Amniotic stem cell (primary cell): ENCODE measurements at regions not wholly inside any gene's neighbourhood (a gene's known extent, or its start where the extent isn't known, plus 50 kb on each side); places are given as distances from the start of the nearest gene placed in this dataset.

Experiments
- DNase-seq: peaks from one replicate; lab custom pipeline; 2025; lab: John Stamatoyannopoulos, UW

- no peak for DNase-seq
These were observed 93.1 kb downstream of the FAT3 start for GRCh38 chr11:92317721-92318120.

GRCh38 chr11:92322225-92322624 is 97.6 kb downstream of the FAT3 start:
- no peak for DNase-seq

DNA sequence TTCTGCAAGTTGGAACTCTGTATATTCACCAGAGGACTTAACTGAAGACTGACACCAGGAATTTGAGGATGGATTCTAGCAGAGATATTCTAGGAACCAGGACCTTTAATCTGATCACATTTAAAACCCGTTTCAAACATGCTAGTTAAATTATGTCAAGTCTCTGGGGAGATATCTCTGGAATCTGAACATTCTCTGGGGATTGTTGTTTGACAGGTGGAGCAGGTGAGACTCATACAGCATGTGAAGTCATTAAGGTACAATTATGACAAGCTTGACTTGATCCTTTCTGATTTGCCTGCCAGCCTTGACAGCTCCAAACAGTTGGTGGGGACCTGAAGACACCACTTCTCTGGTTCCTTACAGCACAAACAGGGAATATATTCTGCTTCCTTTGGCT is 100.3 kb downstream of the FAT3 start:
- DNase-seq = no peak

DNA sequence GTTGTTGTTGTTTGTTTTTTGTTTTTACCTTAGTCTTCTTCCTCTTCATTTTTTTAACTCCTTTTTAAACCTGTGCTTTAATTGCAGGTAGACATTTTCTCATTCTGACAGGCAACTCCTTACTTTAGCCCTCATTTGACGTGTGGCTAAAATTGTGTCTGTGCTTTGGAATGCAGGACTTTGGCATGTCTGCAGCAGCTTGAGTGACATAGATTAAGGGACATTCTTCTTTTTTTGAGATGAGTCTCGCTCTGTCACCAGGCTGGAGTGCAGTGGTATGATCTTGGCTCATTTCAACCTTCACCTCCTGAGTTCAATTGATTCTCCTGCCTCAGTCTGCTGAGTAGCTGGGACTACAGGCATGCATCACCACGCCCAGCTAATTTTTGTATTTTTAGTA is 100.8 kb downstream of the FAT3 start:
- DNase-seq = no peak

- DNase-seq = no peak
These were observed 104.5 kb downstream of the FAT3 start for GRCh38 chr11:92329137-92329536.

GRCh38 chr11:92329646-92330045 is 105.0 kb downstream of the FAT3 start:
- no peak for DNase-seq

GRCh38 chr11:92330114-92330513 is 105.5 kb downstream of the FAT3 start:
- no peak for DNase-seq

DNA sequence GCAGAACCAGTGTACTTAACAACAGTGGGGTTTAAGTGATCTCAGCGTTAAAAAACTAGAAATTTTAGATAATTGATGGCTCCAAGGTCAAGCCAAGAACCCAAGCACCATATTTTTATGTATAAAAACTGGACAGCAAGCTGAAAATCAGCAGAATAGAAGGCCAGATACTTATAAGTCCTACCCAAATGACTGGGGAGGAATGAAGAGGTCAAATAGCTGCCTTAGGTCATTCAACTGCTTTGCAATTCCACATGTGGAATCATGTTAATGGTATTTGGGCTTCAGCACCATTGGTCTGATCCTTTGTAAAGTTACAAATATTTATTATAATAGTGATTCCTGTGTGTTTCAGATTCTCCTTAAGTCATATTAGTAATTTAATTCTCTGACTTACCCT is 108.4 kb downstream of the FAT3 start:
- no peak for DNase-seq

DNA sequence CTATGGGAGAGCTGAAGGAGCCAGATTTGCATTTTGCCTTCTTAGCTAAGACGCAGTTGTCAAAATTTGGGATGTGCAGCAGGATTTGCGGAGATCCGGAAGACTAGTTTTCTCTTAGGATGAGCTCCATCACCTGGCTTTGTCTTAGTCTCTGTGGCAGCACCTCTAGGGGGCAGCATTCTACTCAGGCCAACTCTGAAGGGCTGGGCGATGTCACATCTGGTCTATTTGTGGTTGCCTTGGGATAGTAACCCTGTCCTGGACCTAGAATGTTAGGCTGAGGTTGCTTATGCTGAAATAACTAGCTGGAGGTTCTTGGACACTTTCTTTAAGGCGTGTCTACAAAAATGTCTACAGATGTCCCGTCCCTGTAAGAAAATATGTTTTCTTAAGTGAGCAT is 116.2 kb downstream of the FAT3 start:
- DNase-seq = no peak

DNA sequence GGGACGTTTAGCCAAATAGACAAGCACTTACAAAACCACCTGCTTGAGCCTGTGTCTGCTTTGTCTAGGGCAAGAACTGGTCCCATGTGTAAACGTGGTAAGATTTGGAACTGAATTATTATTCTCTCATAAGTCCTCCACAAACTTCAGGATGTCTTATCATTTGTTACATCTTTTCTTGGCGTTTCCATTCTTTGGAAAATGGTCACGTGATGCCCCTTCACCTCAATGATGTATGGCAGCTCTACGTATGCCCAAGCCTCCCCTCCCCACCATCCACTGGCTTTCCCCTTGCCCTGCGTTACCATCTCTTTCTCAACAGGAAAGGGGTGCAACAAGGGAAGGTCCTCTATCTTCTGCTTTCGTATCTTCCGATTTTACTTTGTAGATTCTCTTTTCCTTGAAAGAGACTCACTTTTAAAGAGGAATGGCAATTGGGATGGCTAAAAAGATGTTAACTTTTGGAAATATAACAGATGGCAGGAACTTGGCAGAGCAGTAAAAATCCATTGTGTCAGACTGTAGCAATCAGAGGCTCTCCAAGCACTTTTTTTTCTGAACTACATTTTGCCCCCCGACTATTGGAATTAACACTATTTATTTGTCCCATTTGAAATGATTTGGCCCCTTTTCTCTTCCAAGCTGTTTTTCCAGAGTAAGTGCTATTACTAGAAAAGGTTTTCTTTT is 117.6 kb downstream of the FAT3 start:
- no peak for DNase-seq

DNA sequence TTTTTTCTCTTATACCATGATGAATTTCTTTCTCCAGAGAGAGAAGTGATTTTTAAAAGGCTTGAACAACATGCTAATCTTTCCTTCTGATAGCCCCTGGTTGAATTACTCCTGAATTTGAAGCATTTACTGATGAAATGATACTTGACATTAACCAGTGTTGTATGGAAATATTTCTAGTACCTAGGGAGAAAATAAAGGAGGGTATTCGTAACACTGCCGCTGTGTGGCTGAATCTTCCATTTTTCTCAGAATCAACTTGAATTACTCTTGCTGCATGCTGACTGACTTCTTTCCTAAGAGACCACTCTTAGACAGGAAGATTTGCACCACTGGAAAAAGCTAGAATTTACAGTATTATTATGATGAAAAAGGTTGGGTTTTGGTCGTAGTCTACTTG is 118.3 kb downstream of the FAT3 start:
- DNase-seq = no peak

- DNase-seq = no peak
These were observed 121.6 kb downstream of the FAT3 start for GRCh38 chr11:92346220-92346619.

DNA sequence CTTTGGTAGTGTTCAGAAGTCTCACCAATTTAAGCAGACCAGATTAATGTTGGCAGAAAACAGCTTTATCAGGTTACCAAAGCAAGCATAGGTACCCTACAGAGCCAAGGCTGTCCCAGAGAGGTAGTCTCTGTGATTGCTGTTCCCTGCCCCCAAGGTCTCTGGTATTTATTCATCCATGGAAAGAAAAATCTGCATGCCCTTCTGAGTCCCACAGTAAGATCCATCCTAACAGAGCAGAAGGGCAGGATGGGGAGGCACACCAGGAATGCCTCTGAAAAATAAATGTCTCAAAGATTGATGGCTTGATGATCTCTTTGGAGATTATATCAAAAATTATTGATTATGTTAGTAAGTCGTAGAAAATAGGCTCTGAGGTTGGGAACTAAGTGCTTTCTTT is 122.8 kb downstream of the FAT3 start:
- DNase-seq = no peak

GRCh38 chr11:92349486-92350156 is 125.0 kb downstream of the FAT3 start:
- DNase-seq = no peak

- no peak for DNase-seq
These were observed 132.7 kb downstream of the FAT3 start for GRCh38 chr11:92357344-92357743.

DNA sequence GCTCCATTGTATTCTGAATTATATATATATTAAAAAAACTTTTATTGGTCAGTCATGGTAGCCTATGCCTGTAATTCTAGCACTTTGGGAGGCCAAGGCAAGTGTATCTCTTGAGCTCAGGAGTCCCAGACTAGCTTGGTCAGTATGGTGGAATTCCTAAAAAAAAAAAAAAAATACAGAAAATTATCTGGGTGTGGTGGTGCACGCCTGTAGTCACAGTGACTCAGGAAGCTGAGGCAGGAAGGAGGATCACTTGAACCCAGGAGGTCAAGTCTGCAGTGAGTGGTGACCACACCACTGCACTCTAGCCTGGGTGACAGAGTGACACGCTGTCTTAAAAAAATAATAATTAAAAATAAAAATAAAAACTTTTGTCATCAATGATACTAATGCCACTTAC is 133.2 kb downstream of the FAT3 start:
- no peak for DNase-seq

GRCh38 chr11:92361551-92361950 is 136.9 kb downstream of the FAT3 start:
- no peak for DNase-seq

DNA sequence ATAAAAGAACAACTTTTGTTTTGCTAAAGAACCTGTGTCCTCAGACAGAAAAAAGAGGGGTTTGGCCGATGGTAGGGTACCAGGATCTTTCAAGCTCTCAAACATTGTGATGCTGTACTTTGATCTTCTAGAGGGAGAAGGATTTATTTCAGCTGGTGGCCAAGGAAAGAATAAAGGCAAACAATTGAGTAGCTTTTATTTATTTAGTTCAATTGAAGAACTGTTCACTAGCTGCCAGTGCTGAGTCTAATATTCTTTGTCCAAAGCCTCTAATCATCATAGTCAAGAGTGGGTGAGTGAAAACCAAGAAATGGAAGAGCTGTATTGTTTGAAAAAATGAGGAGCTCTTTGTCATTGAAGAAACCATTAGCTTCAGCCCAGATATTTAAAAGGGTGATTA is 138.4 kb downstream of the FAT3 start:
- no peak for DNase-seq

GRCh38 chr11:92364177-92364576 is 139.6 kb downstream of the FAT3 start:
- DNase-seq = no peak

GRCh38 chr11:92376146-92376599 is 151.6 kb downstream of the FAT3 start:
- DNase-seq = no peak

DNA sequence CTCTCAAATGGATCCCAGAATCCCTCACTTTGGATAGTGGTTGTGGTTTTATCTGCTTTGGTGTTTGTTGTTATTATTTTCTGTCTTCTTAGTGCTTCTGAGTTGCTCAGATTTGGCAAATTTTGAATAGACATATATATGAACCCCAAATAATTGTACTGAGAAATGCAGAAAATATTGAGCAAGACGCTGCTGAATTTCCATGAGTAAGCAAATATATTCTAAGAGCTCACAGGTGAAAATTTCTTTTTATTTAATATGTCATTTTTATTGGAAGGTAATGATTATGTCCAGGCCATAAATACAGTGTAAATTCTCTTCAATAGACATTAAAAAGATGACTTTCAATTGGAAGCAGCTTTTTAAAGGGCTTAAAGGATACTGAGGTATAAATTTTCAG is 152.1 kb downstream of the FAT3 start:
- DNase-seq = no peak

- no peak for DNase-seq
These were observed 156.3 kb downstream of the FAT3 start for GRCh38 chr11:92380882-92381281.

GRCh38 chr11:92382311-92382710 is 157.7 kb downstream of the FAT3 start:
- no peak for DNase-seq

GRCh38 chr11:92383430-92383829 is 158.8 kb downstream of the FAT3 start:
- DNase-seq = peak; percentile 2
